HG02798 (cell line): ENCODE measurements at regions not wholly inside any gene's neighbourhood (a gene's known extent, or its start where the extent isn't known, plus 50 kb on each side); places are given as distances from the start of the nearest gene placed in this dataset.
"Not testable (repeated sequence)": the region's sequence is repeated elsewhere in the genome, so short reads cannot be mapped to it uniquely, and the experiment has no call there.

Experiments
- ATAC-seq: cut with Tn5 transposase; IDR thresholded peaks from one replicate; pipeline ENCODE4 v1.9.1; 2021; ENCODE audit warnings: mild to moderate bottlenecking; ENCODE audit not compliant: unreplicated experiment, poor library complexity

DNA sequence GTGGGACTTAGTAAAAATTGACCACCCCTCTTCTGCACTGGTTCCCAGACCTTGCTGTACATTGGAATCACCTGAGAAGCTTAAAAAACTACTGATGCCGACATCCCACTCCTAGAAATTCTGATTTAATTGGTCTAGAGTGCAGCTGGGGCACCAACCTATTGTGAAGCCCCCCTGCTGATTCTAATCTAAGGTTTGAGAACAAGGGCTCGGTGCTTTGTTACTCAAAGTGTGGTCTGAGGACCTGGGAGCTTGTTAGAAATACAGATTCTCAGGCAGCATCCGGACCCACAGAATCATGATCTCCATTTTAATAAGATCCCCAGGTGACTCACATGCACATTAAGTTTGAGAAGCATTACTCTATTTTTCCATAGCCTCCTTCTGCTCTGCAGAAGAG lies 57.8 kb upstream of the LPAR1 start:
- no peak for ATAC-seq

DNA sequence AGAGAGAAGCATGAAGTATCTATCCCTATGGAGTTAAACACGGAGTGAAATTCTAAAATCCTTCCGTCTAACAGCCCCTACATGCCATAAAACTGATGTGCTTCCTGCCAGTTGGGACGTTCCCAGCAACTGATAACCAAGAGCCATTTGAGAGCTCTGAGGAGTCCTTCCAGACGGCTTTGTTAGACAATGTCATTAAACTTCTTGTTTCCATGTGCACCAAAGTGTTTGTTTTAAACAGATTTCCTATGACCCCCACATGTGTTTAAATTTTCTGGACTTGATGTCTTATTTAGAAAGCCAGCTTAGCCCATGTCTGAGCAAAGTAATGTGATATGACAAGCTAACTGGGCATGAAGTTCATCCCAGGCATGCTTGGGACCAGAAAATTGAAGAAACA lies 57.2 kb upstream of the LPAR1 start:
- ATAC-seq = no peak

DNA sequence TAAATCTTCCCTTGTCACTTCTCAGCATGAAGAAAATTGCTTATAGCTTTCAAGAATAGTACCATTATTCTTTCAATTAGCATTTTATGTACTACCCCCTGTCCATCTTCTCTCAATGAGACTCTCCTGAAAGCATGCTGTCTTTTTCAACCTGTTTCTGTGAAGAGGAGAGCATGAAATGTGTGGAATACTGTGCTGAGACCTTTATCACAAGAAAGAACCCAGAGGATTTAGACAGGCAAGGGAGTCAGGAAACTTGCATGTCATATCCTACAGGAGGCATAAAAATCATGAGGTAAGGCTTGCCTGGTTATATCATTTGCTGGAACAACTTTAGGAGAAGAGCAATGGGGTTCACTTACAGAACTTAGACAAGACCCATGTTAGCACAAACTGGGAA lies 56.7 kb upstream of the LPAR1 start:
- ATAC-seq = no peak

DNA sequence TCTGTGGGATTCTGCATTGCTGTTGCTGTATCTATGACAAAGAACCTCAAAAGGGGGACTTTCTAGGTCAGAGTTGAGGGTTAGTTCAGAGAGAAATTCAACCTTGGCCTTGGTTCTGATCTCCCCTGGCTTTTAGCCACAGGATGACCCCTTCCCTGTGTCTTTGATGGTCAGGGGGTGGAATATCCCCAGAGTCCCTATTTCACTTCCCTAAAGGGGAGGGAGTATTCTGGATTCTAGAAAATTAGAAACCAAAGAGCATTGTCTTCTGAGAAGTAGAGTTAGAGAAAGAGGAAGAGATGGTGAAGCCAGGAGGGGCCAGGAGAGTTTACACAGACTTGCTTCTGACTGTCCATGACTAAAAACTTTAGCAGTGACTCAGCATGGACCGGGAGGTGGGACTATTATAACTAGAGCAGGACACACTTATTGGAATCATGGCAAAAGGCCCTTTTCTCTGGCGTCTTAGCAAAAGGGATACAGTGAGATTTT lies 56.2 kb upstream of the LPAR1 start:
- ATAC-seq = no peak

DNA sequence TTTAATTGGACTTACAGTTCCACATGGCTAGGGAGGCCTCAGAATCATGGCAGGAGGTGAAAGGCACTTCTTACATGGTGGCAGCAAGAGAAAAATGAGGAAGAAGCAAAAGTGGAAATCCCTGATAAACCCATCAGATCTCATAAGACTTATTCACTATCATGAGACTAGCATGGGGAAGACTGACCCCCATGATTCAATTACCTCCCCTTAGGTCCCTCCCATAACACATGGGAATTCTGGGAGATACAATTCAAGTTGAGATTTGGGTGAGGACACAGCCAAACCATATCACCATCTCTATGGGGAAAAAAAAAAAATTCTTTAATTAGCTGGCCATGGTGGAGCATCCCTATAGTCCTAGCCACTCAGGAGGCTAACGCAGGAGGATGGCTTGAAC lies 53.9 kb upstream of the LPAR1 start:
- not testable (repeated sequence) for ATAC-seq
